ENCODE measurements at regions not wholly inside any gene's neighbourhood (a gene's known extent, or its start where the extent isn't known, plus 50 kb on each side); places are given as distances from the start of the nearest gene placed in this dataset.

DNA sequence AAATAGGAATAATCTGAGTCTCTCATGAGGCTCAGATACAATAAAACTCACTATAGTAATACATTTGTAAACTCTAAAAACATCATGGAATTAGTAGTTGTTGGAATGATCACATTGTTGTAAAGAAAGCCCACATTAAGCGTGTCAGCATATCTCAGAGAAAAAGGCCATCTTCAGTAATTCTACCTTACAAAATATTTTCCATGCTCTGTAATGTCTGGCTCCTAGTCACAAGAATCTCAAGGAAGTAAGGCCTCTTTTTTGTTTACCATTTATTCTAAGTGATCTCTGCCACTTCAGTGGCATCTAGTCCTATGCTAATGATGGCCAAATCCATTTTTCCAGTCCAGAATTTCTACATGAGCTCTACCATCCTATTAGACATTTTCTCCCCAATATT, 240.2 kb upstream of the ZNF717 start:
- TF ChIP-seq, protein P1, sequence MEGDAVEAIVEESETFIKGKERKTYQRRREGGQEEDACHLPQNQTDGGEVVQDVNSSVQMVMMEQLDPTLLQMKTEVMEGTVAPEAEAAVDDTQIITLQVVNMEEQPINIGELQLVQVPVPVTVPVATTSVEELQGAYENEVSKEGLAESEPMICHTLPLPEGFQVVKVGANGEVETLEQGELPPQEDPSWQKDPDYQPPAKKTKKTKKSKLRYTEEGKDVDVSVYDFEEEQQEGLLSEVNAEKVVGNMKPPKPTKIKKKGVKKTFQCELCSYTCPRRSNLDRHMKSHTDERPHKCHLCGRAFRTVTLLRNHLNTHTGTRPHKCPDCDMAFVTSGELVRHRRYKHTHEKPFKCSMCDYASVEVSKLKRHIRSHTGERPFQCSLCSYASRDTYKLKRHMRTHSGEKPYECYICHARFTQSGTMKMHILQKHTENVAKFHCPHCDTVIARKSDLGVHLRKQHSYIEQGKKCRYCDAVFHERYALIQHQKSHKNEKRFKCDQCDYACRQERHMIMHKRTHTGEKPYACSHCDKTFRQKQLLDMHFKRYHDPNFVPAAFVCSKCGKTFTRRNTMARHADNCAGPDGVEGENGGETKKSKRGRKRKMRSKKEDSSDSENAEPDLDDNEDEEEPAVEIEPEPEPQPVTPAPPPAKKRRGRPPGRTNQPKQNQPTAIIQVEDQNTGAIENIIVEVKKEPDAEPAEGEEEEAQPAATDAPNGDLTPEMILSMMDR (IDR thresholded peaks at IDR 0.05; ENCODE audit: low read depth, low read length): no peak
- TF ChIP-seq EZH2phosphoT487 (IDR thresholded peaks at IDR 0.05; ENCODE audit: low read depth): no peak

Data from OCI-LY3 (cell line).